ENCODE measurements at regions not wholly inside any gene's neighbourhood (a gene's known extent, or its start where the extent isn't known, plus 50 kb on each side); places are given as distances from the start of the nearest gene placed in this dataset.

- TF ChIP-seq POLR2AphosphoS5 (IDR thresholded peaks at IDR 0.05): no peak
- TF ChIP-seq, protein P1, sequence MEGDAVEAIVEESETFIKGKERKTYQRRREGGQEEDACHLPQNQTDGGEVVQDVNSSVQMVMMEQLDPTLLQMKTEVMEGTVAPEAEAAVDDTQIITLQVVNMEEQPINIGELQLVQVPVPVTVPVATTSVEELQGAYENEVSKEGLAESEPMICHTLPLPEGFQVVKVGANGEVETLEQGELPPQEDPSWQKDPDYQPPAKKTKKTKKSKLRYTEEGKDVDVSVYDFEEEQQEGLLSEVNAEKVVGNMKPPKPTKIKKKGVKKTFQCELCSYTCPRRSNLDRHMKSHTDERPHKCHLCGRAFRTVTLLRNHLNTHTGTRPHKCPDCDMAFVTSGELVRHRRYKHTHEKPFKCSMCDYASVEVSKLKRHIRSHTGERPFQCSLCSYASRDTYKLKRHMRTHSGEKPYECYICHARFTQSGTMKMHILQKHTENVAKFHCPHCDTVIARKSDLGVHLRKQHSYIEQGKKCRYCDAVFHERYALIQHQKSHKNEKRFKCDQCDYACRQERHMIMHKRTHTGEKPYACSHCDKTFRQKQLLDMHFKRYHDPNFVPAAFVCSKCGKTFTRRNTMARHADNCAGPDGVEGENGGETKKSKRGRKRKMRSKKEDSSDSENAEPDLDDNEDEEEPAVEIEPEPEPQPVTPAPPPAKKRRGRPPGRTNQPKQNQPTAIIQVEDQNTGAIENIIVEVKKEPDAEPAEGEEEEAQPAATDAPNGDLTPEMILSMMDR (IDR thresholded peaks at IDR 0.05 in 8 of 11, conservative IDR thresholded peaks at IDR 0.05 in 3 of 11): no peak
- TF ChIP-seq POLR2A (IDR thresholded peaks at IDR 0.05): no peak
Measured at GRCh38 chr5:124399426-124399961, 346.9 kb downstream of the ZNF608 start.

All from spleen (tissue), 7 donors.